K562 (cell line): ENCODE measurements at regions not wholly inside any gene's neighbourhood (a gene's known extent, or its start where the extent isn't known, plus 50 kb on each side); places are given as distances from the start of the nearest gene placed in this dataset.
A peak's percentile ranks its signal among the peaks of the same experiment; 100 is the strongest.

Experiments used
- ATAC-seq: fragments of 200-7000 bp; cut with Tn5 transposase; 3 replicates; pipeline ENCODE4 v1.9.1; 2020; ENCODE audit warnings: moderate library complexity
- BruUV-seq: library from RNA; stranded (reverse); fragments of 400-500 nt; replicated peaks from 2 replicates; lab custom pipeline; 2021; lab: Mats Ljungman, UMichigan
- CTCF ChIA-PET: fragments of 300-600 bp; formaldehyde crosslinking; extraction: SDS; loops from one replicate; lab custom pipeline; 2021; ENCODE audit warnings: low intra/inter-chr PET ratio; lab: Yijun Ruan, JAX
- POLR2A ChIA-PET: fragments of 300-600, 350-650 bp; sonication (Branson Sonifier 250); formaldehyde crosslinking; extraction: SDS; loops from one replicate; lab custom pipeline; 2021; ENCODE audit warnings: antibody characterized with exemption, inconsistent platforms; lab: Yijun Ruan, JAX
- DNase-seq, 4 experiments: peaks; one replicate each; pipeline versions ENCODE4 v3.0.0 to v3.0.0-alpha.2; 2011 to 2018; ENCODE audit warnings: low spot score in 3 of 4, mixed read lengths in 3 of 4; ENCODE audit errors: extremely low read depth in 1 of 4
- FAIRE-seq: peaks from 2 replicates; lab custom pipeline; 2011; peaks lifted over from hg19 to GRCh38; lab: Jason Lieb, UNC
- H2AFZ ChIP-seq: 2 replicates; pipeline ENCODE4 v1.6.0; 2011; ENCODE audit warnings: low read depth, low read length, control low read depth, inconsistent platforms
- H3K27ac ChIP-seq: fragments of 200-600 bp; 3 replicates; pipeline ENCODE4 v1.8.0; 2011; ENCODE audit warnings: low read depth, mild to moderate bottlenecking, control low read depth, inconsistent platforms, low read length, moderate library complexity, mixed read lengths; ENCODE audit errors: extremely low read depth
- H3K27me3 ChIP-seq, 2 experiments: fragments of 300-600 bp in 1 of 2; 2 replicates in 1 of 2; 3 replicates in 1 of 2; pipeline versions ENCODE4 v1.6.0 to v1.8.0; 2011; ENCODE audit warnings: inconsistent platforms in 2 of 2, low read length in 2 of 2, mild to moderate bottlenecking in 1 of 2, mixed read lengths in 1 of 2, moderate library complexity in 1 of 2; ENCODE audit not compliant: control insufficient read depth in 2 of 2, insufficient read depth in 2 of 2
- H3K36me3 ChIP-seq: fragments of 300-600 bp; 3 replicates; pipeline ENCODE4 v1.8.0; 2011; ENCODE audit warnings: mild to moderate bottlenecking, low read length, inconsistent platforms; ENCODE audit not compliant: control insufficient read depth, insufficient read depth
- H3K4me1 ChIP-seq, 2 experiments: fragments of 200-600 bp in 1 of 2; replicated peaks in 1 of 2; 2 replicates in 1 of 2; 3 replicates in 1 of 2; pipeline versions ENCODE4 v1.5.1 to v1.8.0; 2011; ENCODE audit warnings: inconsistent platforms in 2 of 2, low read length in 2 of 2, mild to moderate bottlenecking in 1 of 2, mixed read lengths in 1 of 2, moderate library complexity in 1 of 2; ENCODE audit not compliant: control insufficient read depth in 2 of 2, insufficient read depth in 2 of 2
- H3K4me2 ChIP-seq: 2 replicates; pipeline ENCODE4 v1.6.1; 2011; ENCODE audit warnings: low read length, control low read depth, inconsistent platforms, mixed read lengths; ENCODE audit not compliant: insufficient read depth
- H3K4me3 ChIP-seq: fragments of 200-600 bp; sonication (generic), shearing (Covaris generic); 2 replicates; pipeline ENCODE4 v1.5.1; 2016; ENCODE audit warnings: control low read depth, inconsistent platforms
- H3K79me2 ChIP-seq: fragments of 200-600 bp; 3 replicates; pipeline ENCODE4 v1.8.0; 2011; ENCODE audit warnings: low read length, inconsistent platforms; ENCODE audit not compliant: control insufficient read depth, insufficient read depth
- H3K9ac ChIP-seq, 2 experiments: 2 replicates each; pipeline versions ENCODE4 v1.6.0 to v1.6.1; 2011; ENCODE audit warnings: low read depth in 2 of 2, low read length in 2 of 2, control low read depth in 1 of 2, inconsistent platforms in 1 of 2, mild to moderate bottlenecking in 1 of 2, mixed read lengths in 1 of 2; ENCODE audit not compliant: insufficient read depth in 1 of 2
- H3K9me1 ChIP-seq: one replicate; pipeline ENCODE4 v1.6.0; 2011; ENCODE audit warnings: inconsistent platforms, mild to moderate bottlenecking, low read length, moderate library complexity; ENCODE audit not compliant: control insufficient read depth, insufficient read depth
- H3K9me3 ChIP-seq: replicated peaks from 2 replicates; pipeline ENCODE4 v1.5.1; 2011; ENCODE audit warnings: low read depth, low read length, inconsistent platforms; ENCODE audit not compliant: control insufficient read depth, insufficient read depth
- H4K20me1 ChIP-seq: replicated peaks from 2 replicates; pipeline ENCODE4 v1.6.1; 2011; ENCODE audit warnings: low read length, inconsistent platforms, mixed read lengths; ENCODE audit not compliant: control insufficient read depth, insufficient read depth
- CREB5 ChIP-seq: fragments of 250-450 bp; sonication (Bioruptor Pico); IDR thresholded peaks from 2 replicates; pipeline ENCODE4 v1.5.0; 2020; ENCODE audit warnings: mild to moderate bottlenecking
- HNRNPLL ChIP-seq: fragments of 200-400 bp; formaldehyde crosslinking; IDR thresholded peaks from 2 replicates; pipeline ENCODE4 v1.6.1; 2017; ENCODE audit warnings: low read length, low read depth, mild to moderate bottlenecking; ENCODE audit not compliant: poor library complexity, severe bottlenecking
- JUN ChIP-seq, 2 experiments: sonication (generic) in 1 of 2; formaldehyde crosslinking in 1 of 2; IDR thresholded peaks; 2 replicates each; pipeline versions ENCODE4 v1.6.1 to v1.8.0; 2012 to 2022; ENCODE audit warnings: borderline replicate concordance in 2 of 2, mild to moderate bottlenecking in 2 of 2, improper control_type of control experiment in 1 of 2, low read depth in 1 of 2, low read length in 1 of 2, missing genetic modification reagents in 1 of 2
- RAD51 ChIP-seq: fragments of 450-650 bp; IDR thresholded peaks from 2 replicates; pipeline ENCODE4 v1.7.1; 2016; ENCODE audit warnings: low read depth, mild to moderate bottlenecking, borderline replicate concordance
- RFX1 ChIP-seq: fragments of 450-650 bp; IDR thresholded peaks from 2 replicates; pipeline ENCODE4 v1.6.1; 2016; ENCODE audit warnings: mild to moderate bottlenecking, moderate library complexity
- SMAD3 ChIP-seq: fragments of 450-650 bp; formaldehyde crosslinking; conservative IDR thresholded peaks from 2 replicates; pipeline ENCODE4 v1.4.0; 2020; ENCODE audit warnings: mild to moderate bottlenecking
- SREBF2 ChIP-seq: sonication (generic); formaldehyde crosslinking; IDR thresholded peaks from 2 replicates; pipeline ENCODE4 v1.4.0; 2020; ENCODE audit warnings: mild to moderate bottlenecking, missing genetic modification reagents
- SRF ChIP-seq, 2 experiments: fragments of 250-450, 450-650 bp in 1 of 2; sonication (Bioruptor Pico) in 1 of 2; sonication (generic) in 1 of 2; formaldehyde crosslinking; IDR thresholded peaks; 2 replicates each; pipeline versions ENCODE4 v1.5.0 to v1.5.1; 2020 to 2022; ENCODE audit warnings: mild to moderate bottlenecking in 1 of 2, missing genetic modification reagents in 1 of 2
- USF2 ChIP-seq: sonication (generic); formaldehyde crosslinking; IDR thresholded peaks from 2 replicates; pipeline ENCODE4 v1.5.0; 2020; ENCODE audit warnings: missing genetic modification reagents
- ZNF280A ChIP-seq: fragments of 450-650 bp; IDR thresholded peaks from 2 replicates; pipeline ENCODE4 v1.6.1; 2018; ENCODE audit warnings: mild to moderate bottlenecking, low read depth; ENCODE audit not compliant: partially characterized antibody
- ZNF780A ChIP-seq: fragments of 250-450 bp; sonication (Bioruptor Pico); IDR thresholded peaks from 2 replicates; pipeline ENCODE4 v1.5.0; 2021; ENCODE audit warnings: mild to moderate bottlenecking
- WGBS: fragments of 100-300 bp; shearing (Covaris generic); methylation state at CpG from one replicate; pipeline ENCODE4 v1.1.6; 2016; ENCODE audit warnings: low coverage, mixed read lengths; ENCODE audit not compliant: insufficient coverage; ENCODE audit errors: missing lambda C conversion rate; 5-methylcytosine and 5-hydroxymethylcytosine counted together
- in situ Hi-C: fragments of 300-500 bp; cut with MboI; formaldehyde crosslinking; loops from 4 replicates; pipeline ENCODE4 v1.15.0; 2018; ENCODE audit warnings: inconsistent platforms, mixed read lengths
- intact Hi-C: fragments of 100-400 bp; cut with micrococcal nuclease; formaldehyde crosslinking; loops from 2 replicates; pipeline ENCODE4 v1.14.2; 2022
- TF ChIP-seq, protein P1 (sequence below), 2 experiments: IDR thresholded peaks; 2 replicates each; pipeline ENCODE4 v1.6.1; 2011; ENCODE audit warnings: borderline replicate concordance in 1 of 2, control low read depth in 1 of 2, low read depth in 1 of 2, low read length in 1 of 2, mild to moderate bottlenecking in 1 of 2, mixed read lengths in 1 of 2, moderate library complexity in 1 of 2; ENCODE audit not compliant: insufficient read depth in 1 of 2, insufficient read length in 1 of 2, poor library complexity in 1 of 2, severe bottlenecking in 1 of 2; ENCODE audit errors: extremely low read depth in 1 of 2
- TF ChIP-seq, protein P2 (sequence below): sonication (generic); formaldehyde crosslinking; IDR thresholded peaks from 2 replicates; pipeline ENCODE4 v1.9.0; 2022; ENCODE audit warnings: mild to moderate bottlenecking, missing genetic modification reagents

- no peak overlapping the region for H3K4me3 ChIP-seq
- FAIRE-seq (no peak), ATAC-seq (peak; percentile 51; the same call in 1 of the 3 replicates), DNase-seq (no peak)
- no peak overlapping the region for H3K27ac ChIP-seq
- ChIA-PET CTCF (no interaction called here), POLR2A (interaction anchor here (0.6 to 1.5 kb wide), 3 partner anchors 14 to 1270 kb away, joined by 3 to 4 read pairs (median 3); no protein-coding TSS in a partner anchor)
- H4K20me1 ChIP-seq: no peaks in the 10 kb centered on the region
- H3K9me3 ChIP-seq: no peaks in the 10 kb centered on the region
- no peaks in the 10 kb centered on the region for H3K4me1 ChIP-seq
- BruUV-seq: no TSS peak
- in situ Hi-C loops: no loop called here
- no peak overlapping the region for H2AFZ ChIP-seq
- H3K9me1 ChIP-seq: no peaks in the 10 kb centered on the region
- no peaks in the 10 kb centered on the region for H3K79me2 ChIP-seq
- WGBS: under 1% methylated on average over 9 of the region's 11 CpGs
- H3K4me2 ChIP-seq: no peak overlapping the region
- H3K36me3 ChIP-seq: no peaks in the 10 kb centered on the region
- intact Hi-C loops: no loop called here
- H3K27me3 ChIP-seq: peaks cover 13 to 40% of the 10 kb centered on the region in 2 experiments; a peak in 4 of 5 replicates
- peak overlapping the region in 1 of 2 experiments; percentile 36; a peak in 1 of 4 replicates for H3K9ac ChIP-seq
- TF ChIP-seq, protein P1, sequence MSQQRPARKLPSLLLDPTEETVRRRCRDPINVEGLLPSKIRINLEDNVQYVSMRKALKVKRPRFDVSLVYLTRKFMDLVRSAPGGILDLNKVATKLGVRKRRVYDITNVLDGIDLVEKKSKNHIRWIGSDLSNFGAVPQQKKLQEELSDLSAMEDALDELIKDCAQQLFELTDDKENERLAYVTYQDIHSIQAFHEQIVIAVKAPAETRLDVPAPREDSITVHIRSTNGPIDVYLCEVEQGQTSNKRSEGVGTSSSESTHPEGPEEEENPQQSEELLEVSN (IDR thresholded peaks at IDR 0.05; ENCODE audit: borderline replicate concordance in 1 of 2, extremely low read depth in 1 of 2, insufficient read depth in 1 of 2, insufficient read length in 1 of 2, low read depth in 1 of 2, low read length in 1 of 2, poor library complexity in 1 of 2, severe bottlenecking in 1 of 2): peak in 1 of 2 experiments; percentile 37
- TF ChIP-seq HNRNPLL: no peak
- peak; percentile 21; the same call in 1 of the 2 replicates for TF ChIP-seq CREB5 (CRISPR knock-in tag)
- TF ChIP-seq ZNF780A (CRISPR knock-in tag): no peak
- TF ChIP-seq JUN (IDR thresholded peaks at IDR 0.05; ENCODE audit: borderline replicate concordance, low read depth, low read length): 0 out of 2 replicates have a peak, but pooled peaks have one; percentile 13
- TF ChIP-seq JUN (CRISPR knock-in tag; IDR thresholded peaks at IDR 0.05; ENCODE audit: borderline replicate concordance): no peak
- 0 out of 2 replicates have a peak, but pooled peaks have one; percentile 38 for TF ChIP-seq SMAD3
- TF ChIP-seq SRF (CRISPR knock-in tag; IDR thresholded peaks at IDR 0.05): no peak
- peak; percentile 80 for TF ChIP-seq USF2
- peak; percentile 79 for TF ChIP-seq RAD51
- no peak for TF ChIP-seq ZNF280A
- TF ChIP-seq, protein P2, sequence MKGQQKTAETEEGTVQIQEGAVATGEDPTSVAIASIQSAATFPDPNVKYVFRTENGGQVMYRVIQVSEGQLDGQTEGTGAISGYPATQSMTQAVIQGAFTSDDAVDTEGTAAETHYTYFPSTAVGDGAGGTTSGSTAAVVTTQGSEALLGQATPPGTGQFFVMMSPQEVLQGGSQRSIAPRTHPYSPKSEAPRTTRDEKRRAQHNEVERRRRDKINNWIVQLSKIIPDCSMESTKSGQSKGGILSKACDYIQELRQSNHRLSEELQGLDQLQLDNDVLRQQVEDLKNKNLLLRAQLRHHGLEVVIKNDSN: peak; percentile 59
- TF ChIP-seq RFX1: no peak
- no peak for TF ChIP-seq SREBF2 (CRISPR knock-in tag)
These were observed 163.7 kb upstream of the APCDD1 start for GRCh38 chr18:10290638-10291235.
